SU-DHL-6 (cell line): ENCODE measurements at regions not wholly inside any gene's neighbourhood (a gene's known extent, or its start where the extent isn't known, plus 50 kb on each side); places are given as distances from the start of the nearest gene placed in this dataset.

Experiments
- H2AFZ ChIP-seq: fragments of 200-600 bp; sonication (generic); 2 replicates; pipeline ENCODE4 v1.6.1; 2014; ENCODE audit warnings: low read depth, mild to moderate bottlenecking, moderate library complexity, mixed read lengths, antibody characterized with exemption, low read length; ENCODE audit not compliant: severe bottlenecking
- H3F3A ChIP-seq: fragments of 200-600 bp; shearing (Covaris generic); 2 replicates; pipeline ENCODE4 v1.6.0; 2016; ENCODE audit warnings: antibody characterized with exemption, mild to moderate bottlenecking; ENCODE audit not compliant: insufficient read depth
- H3K27ac ChIP-seq: fragments of 200-600 bp; sonication (generic); 2 replicates; pipeline ENCODE4 v1.5.1; 2016; ENCODE audit warnings: low read depth, mild to moderate bottlenecking, low read length, moderate library complexity, mixed read lengths
- H3K27me3 ChIP-seq: fragments of 200-600 bp; sonication (generic), shearing (Covaris generic); 2 replicates; pipeline ENCODE4 v1.6.0; 2014; ENCODE audit warnings: mild to moderate bottlenecking, low read length
- H3K36me3 ChIP-seq: fragments of 200-600 bp; sonication (generic); 2 replicates; pipeline ENCODE4 v1.6.1; 2014; ENCODE audit warnings: mild to moderate bottlenecking, low read length, mixed read lengths
- H3K4me2 ChIP-seq: fragments of 300-600, 200-600 bp; shearing (Covaris generic), sonication (generic); 2 replicates; pipeline ENCODE4 v1.6.0; 2014; ENCODE audit warnings: low read length, low read depth, mild to moderate bottlenecking; ENCODE audit not compliant: poor library complexity, severe bottlenecking
- H3K4me3 ChIP-seq: fragments of 200-600 bp; sonication (generic); 2 replicates; pipeline ENCODE4 v1.5.1; 2014; ENCODE audit warnings: antibody characterized with exemption, low read length, mild to moderate bottlenecking, mixed read lengths; ENCODE audit not compliant: insufficient read depth, poor library complexity, severe bottlenecking
- H3K79me2 ChIP-seq: fragments of 200-600 bp; sonication (generic); 2 replicates; pipeline ENCODE4 v1.6.1; 2014; ENCODE audit warnings: mild to moderate bottlenecking, low read length, moderate library complexity; ENCODE audit not compliant: insufficient read depth
- H3K9ac ChIP-seq: fragments of 200-600 bp; sonication (generic); 2 replicates; pipeline ENCODE4 v1.7.0; 2014; ENCODE audit warnings: mild to moderate bottlenecking, low read length
- H3K9me2 ChIP-seq: fragments of 200-600 bp; sonication (generic); replicated peaks from 2 replicates; pipeline ENCODE4 v1.6.1; 2014; ENCODE audit warnings: low read length; ENCODE audit not compliant: insufficient read depth
- H3K9me3 ChIP-seq: fragments of 200-600 bp; sonication (generic); 2 replicates; pipeline ENCODE4 v1.6.1; 2014; ENCODE audit warnings: low read length, mixed read lengths; ENCODE audit not compliant: insufficient read depth
- H4K20me1 ChIP-seq: fragments of 200-600 bp; sonication (generic); 2 replicates; pipeline ENCODE4 v1.6.1; 2014; ENCODE audit warnings: low read depth, mild to moderate bottlenecking, antibody characterized with exemption, low read length, moderate library complexity, mixed read lengths
- EZH2phosphoT487 ChIP-seq: fragments of 200-600 bp; sonication (generic), shearing (Covaris generic); conservative IDR thresholded peaks from 2 replicates; pipeline ENCODE4 v1.6.1; 2018; ENCODE audit warnings: mild to moderate bottlenecking, antibody characterized with exemption, low read length, moderate library complexity, mixed read lengths
- TF ChIP-seq, protein P1 (sequence below): fragments of 200-600 bp; sonication (generic); IDR thresholded peaks from one replicate; pipeline ENCODE4 v1.5.1; 2017; ENCODE audit warnings: antibody characterized with exemption, mild to moderate bottlenecking, low read length, moderate library complexity; ENCODE audit not compliant: insufficient read depth, poor library complexity, severe bottlenecking

DNA sequence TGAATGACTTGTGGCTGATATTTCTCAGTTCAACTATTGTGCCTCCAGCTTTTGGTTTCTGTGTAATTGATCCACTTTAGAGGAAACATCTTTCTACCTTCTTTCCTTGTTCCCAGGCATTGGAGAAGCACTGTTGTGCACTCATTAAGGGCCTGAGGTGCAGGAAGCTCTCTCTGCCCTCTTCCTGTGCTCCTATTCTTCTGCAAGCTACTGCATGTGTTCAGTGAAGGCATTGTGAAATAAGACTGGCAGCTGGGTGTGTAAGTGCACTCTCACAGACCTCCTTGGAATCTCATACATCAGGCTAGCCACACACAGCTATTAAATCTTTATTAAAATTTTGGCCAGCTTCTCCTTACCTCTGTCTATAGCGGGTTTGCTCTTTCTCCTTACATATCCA lies 177.8 kb downstream of the OGFRL1 start:
- no peaks in the 10 kb centered on the region for H3K9me2 ChIP-seq
- no peak overlapping the region for H3K4me2 ChIP-seq
- H2AFZ ChIP-seq = no peak overlapping the region
- TF ChIP-seq, protein P1, sequence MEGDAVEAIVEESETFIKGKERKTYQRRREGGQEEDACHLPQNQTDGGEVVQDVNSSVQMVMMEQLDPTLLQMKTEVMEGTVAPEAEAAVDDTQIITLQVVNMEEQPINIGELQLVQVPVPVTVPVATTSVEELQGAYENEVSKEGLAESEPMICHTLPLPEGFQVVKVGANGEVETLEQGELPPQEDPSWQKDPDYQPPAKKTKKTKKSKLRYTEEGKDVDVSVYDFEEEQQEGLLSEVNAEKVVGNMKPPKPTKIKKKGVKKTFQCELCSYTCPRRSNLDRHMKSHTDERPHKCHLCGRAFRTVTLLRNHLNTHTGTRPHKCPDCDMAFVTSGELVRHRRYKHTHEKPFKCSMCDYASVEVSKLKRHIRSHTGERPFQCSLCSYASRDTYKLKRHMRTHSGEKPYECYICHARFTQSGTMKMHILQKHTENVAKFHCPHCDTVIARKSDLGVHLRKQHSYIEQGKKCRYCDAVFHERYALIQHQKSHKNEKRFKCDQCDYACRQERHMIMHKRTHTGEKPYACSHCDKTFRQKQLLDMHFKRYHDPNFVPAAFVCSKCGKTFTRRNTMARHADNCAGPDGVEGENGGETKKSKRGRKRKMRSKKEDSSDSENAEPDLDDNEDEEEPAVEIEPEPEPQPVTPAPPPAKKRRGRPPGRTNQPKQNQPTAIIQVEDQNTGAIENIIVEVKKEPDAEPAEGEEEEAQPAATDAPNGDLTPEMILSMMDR = no peak
- TF ChIP-seq EZH2phosphoT487 = no peak
- no peaks in the 10 kb centered on the region for H3K9me3 ChIP-seq
- H3K36me3 ChIP-seq = no peaks in the 10 kb centered on the region
- no peak overlapping the region for H3K9ac ChIP-seq
- no peak overlapping the region for H3K4me3 ChIP-seq
- H3F3A ChIP-seq = no peaks in the 10 kb centered on the region
- no peaks in the 10 kb centered on the region for H4K20me1 ChIP-seq
- H3K79me2 ChIP-seq = no peaks in the 10 kb centered on the region
- no peak overlapping the region for H3K27ac ChIP-seq
- no peaks in the 10 kb centered on the region for H3K27me3 ChIP-seq

DNA sequence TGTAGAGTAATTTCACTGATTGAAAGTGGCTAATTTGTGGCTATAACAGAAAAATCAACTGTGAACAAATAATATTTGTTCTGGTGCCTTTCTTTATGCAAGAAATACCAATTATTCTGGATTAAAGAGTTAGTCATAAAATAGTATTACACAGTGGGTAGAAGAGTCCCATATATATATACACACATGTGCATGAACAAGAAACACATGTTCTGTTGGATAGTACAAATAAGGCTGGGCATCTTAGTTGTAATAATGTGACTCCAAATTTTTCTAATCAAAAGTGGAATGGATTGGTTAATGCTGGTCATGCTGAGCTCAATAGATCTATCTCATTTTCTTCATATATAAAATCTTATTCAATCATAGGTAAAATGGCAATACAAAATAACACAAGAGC lies 179.4 kb downstream of the OGFRL1 start:
- H3K27ac ChIP-seq = no peak overlapping the region
- no peaks in the 10 kb centered on the region for H3K9me3 ChIP-seq
- H3F3A ChIP-seq = no peaks in the 10 kb centered on the region
- H4K20me1 ChIP-seq = no peaks in the 10 kb centered on the region
- H3K9ac ChIP-seq = no peak overlapping the region
- H3K4me2 ChIP-seq = no peak overlapping the region
- no peaks in the 10 kb centered on the region for H3K79me2 ChIP-seq
- H3K4me3 ChIP-seq = no peak overlapping the region
- H3K27me3 ChIP-seq = no peaks in the 10 kb centered on the region
- no peaks in the 10 kb centered on the region for H3K9me2 ChIP-seq
- no peaks in the 10 kb centered on the region for H3K36me3 ChIP-seq
- TF ChIP-seq, protein P1 = no peak
- TF ChIP-seq EZH2phosphoT487 = no peak
- H2AFZ ChIP-seq = no peak overlapping the region

DNA sequence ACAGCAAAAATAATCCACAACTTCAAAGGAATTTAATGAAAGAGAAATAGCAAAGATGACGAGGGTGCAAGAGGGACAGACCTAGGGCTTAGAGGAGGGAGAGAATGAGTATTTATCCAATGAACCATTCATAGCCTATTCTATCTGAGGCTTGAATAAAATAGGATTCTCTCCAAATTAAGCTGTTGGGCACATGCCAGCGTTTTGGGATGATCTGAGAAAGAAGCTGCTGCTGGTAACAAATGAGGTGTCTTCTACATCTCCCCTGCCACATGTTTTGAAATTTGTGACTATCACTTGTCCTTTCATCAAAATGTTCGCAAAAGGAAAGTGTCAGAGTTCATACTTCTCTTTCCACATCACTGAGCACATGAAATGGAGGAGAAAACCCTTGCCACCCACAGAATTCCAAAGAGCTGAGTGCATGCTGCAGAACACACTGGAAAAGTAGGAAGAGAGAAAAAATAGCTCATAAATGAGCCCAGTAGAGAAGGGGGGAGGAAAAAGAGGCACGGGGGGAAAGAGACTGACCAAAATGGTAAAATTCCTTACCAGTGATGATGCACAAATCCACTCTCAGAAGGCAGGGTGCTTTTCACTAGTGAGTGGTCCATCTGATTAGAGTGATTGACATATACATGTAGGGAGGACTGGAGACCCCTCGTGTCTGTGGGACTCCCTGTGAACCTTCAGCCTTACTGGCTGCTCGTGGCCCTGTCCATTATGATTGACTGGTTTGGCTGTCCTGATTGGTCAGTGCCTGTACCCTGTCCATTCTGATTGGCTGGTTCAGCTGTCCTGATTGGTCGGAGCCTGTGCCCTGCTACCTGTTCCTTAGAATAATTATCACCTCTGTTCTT lies 180.5 kb downstream of the OGFRL1 start:
- no peaks in the 10 kb centered on the region for H3K27me3 ChIP-seq
- H3K36me3 ChIP-seq = no peaks in the 10 kb centered on the region
- H4K20me1 ChIP-seq = no peaks in the 10 kb centered on the region
- no peaks in the 10 kb centered on the region for H3F3A ChIP-seq
- no peak for TF ChIP-seq EZH2phosphoT487
- TF ChIP-seq, protein P1 = no peak
- H3K9me2 ChIP-seq = no peaks in the 10 kb centered on the region
- no peak overlapping the region for H3K4me3 ChIP-seq
- H2AFZ ChIP-seq = no peak overlapping the region
- no peak overlapping the region for H3K4me2 ChIP-seq
- H3K27ac ChIP-seq = no peak overlapping the region
- H3K79me2 ChIP-seq = no peaks in the 10 kb centered on the region
- H3K9me3 ChIP-seq = no peaks in the 10 kb centered on the region
- H3K9ac ChIP-seq = no peak overlapping the region
